Activated T-cell treated with anti-CD3 and anti-CD28 coated beads, Interleukin-2, amount 50 U/mL, for 4 hours (primary cell): ENCODE measurements at regions not wholly inside any gene's neighbourhood (a gene's known extent, or its start where the extent isn't known, plus 50 kb on each side); places are given as distances from the start of the nearest gene placed in this dataset.
A peak's percentile ranks its signal among the peaks of the same experiment; 100 is the strongest.

Experiments
- ATAC-seq, 2 donors: fragments of 200-7000 bp; cut with Tn5 transposase; one replicate each; pipeline ENCODE4 v1.10.0; 2021
- DNase-seq: peaks from one replicate; pipeline ENCODE4 v3.0.0-alpha.2; 2020
- H3K27me3 Mint-ChIP-seq: one replicate; pipeline ENCODE4 v1.8.0; 2021; ENCODE audit warnings: low read depth, mixed read lengths
- H3K36me3 Mint-ChIP-seq: one replicate; pipeline ENCODE4 v1.8.0; 2022; ENCODE audit warnings: mixed read lengths; ENCODE audit not compliant: insufficient read depth
- H3K4me1 Mint-ChIP-seq: one replicate; pipeline ENCODE4 v1.8.0; 2021; ENCODE audit warnings: low read depth, mixed read lengths
- H3K4me3 Mint-ChIP-seq: one replicate; pipeline ENCODE4 v1.8.0; 2021; ENCODE audit warnings: mild to moderate bottlenecking, moderate library complexity, mixed read lengths
- H3K9me3 Mint-ChIP-seq: one replicate; pipeline ENCODE4 v1.8.0; 2021; ENCODE audit warnings: mixed read lengths

DNA sequence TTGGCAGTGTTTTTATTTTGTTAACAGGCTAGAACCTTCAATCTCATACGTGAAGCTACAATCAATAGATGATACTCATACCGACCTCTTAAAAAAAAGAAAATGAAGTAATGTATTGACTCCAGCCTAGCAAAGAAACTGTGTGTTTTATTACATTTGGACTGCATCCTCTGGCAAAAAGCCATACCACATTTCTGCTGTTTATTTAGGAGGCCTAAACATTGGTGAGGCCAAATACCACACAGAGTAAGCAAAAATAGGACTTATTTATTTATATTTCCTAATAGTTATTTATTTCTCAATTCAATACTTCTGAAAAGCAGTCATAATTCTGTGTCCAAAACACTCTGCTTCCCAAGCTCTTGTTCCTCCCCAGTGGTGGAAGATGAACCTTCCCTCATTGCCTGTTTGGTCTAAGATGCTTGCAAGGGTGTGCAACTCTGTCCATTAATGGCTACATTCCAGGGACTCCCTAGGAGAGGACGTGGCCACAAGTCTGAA lies 398.8 kb upstream of the KLF6 start:
- ATAC-seq, result no peak
- DNase-seq, result no peak
- H3K4me1 Mint-ChIP-seq, result peaks cover 13% of the 10 kb centered on the region
- H3K4me3 Mint-ChIP-seq, result no peak overlapping the region
- no peaks in the 10 kb centered on the region for H3K36me3 Mint-ChIP-seq
- H3K9me3 Mint-ChIP-seq, result no peaks in the 10 kb centered on the region
- no peaks in the 10 kb centered on the region for H3K27me3 Mint-ChIP-seq

DNA sequence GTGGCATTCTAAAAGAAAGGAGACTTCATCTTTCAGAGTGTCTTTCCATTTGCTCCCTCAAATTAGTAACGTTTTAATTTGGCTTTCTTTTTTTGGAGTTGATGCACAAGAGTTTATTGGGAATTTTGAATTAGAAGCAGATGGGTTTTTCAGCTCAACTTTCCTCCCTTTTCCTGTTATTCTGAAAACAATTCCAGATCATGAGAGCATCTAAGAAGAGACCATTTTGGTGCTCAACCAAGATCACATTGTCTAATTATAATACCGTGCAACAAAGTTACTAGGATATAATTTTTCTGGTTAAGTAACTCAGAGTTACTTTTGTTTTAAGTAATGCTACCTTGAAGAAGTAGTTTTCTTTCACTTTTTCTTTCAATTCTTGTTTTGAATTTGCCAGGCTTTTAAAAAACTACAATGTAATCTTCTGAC lies 396.6 kb upstream of the KLF6 start:
- peak; percentile 56 to 60 for ATAC-seq
- Mint-ChIP-seq H3K4me1 (peaks cover 13% of the 10 kb centered on the region), H3K36me3 (no peaks in the 10 kb centered on the region), H3K4me3 (no peak overlapping the region), H3K27me3 (no peaks in the 10 kb centered on the region), H3K9me3 (no peaks in the 10 kb centered on the region)
- no peak for DNase-seq

DNA sequence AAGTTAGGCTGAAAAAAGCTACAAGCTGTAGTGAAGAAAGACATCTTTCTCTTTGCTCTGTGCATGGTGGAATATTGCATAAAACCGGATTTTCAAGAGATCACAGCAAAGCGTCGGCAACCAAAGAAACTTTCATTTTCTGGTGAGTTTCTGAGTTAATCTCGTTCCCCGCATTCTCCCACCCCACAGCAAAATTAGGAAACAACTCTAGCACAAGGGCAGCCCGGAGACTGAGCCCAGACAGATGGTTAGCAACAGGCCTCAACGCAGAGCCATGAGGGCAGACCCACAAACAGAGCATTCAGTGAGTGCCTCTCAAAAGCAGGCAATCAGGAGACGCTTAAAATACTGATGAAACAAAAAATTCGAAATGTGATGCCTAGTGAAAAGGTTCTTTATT lies 396.1 kb upstream of the KLF6 start:
- Mint-ChIP-seq H3K27me3 (no peaks in the 10 kb centered on the region), H3K9me3 (no peaks in the 10 kb centered on the region), H3K4me3 (no peak overlapping the region), H3K4me1 (peaks cover 13% of the 10 kb centered on the region), H3K36me3 (no peaks in the 10 kb centered on the region)
- DNase-seq (no peak), ATAC-seq (no peak)

DNA sequence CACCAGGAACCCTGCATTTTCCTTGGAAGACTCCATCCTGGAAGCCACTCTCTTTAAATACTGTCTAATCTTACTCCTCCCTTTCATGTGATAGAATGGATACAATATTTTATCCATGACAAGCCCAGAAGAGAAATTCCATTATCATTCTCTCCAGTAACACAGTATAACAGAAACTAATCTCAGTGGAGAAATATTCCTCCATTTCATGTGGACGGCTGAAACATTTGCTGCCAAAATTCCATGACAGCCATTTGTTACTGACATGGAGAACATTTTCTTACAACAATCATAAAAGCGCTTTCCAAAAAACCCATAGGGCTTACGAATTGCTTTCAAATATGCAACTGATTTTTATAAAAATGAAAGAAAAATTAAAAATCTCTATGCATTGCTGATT lies 392.8 kb upstream of the KLF6 start:
- Mint-ChIP-seq H3K27me3 (no peaks in the 10 kb centered on the region), H3K4me3 (no peak overlapping the region), H3K36me3 (no peaks in the 10 kb centered on the region), H3K4me1 (peaks cover 15% of the 10 kb centered on the region), H3K9me3 (no peaks in the 10 kb centered on the region)
- no peak for ATAC-seq
- no peak for DNase-seq

- DNase-seq, result no peak
- no peak for ATAC-seq
- H3K27me3 Mint-ChIP-seq, result no peaks in the 10 kb centered on the region
- peaks cover 10% of the 10 kb centered on the region for H3K4me1 Mint-ChIP-seq
- no peaks in the 10 kb centered on the region for H3K36me3 Mint-ChIP-seq
- no peak overlapping the region for H3K4me3 Mint-ChIP-seq
- peaks cover 5% of the 10 kb centered on the region for H3K9me3 Mint-ChIP-seq
These were observed 391.7 kb upstream of the KLF6 start for GRCh38 chr10:4176500-4177281.

DNA sequence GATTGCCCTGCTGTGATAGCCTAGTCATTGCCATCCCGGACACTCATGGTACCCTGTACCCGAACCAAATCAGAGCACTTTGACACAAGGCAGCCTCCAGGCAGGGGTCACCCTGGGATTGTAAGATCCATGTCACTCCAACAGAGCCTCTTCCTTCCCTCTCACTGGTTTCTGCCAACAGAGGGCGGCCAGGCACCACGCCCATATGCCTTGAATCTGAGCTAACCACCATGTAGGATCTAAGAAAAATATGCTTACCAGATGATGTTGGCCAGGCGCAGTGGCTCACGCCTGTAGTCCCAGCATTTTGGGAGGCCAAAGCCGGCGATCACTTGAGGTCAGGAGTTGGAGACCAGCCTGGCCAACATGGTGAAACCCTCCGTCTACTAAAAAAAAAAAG lies 389.2 kb upstream of the KLF6 start:
- no peak for DNase-seq
- no peaks in the 10 kb centered on the region for H3K27me3 Mint-ChIP-seq
- peaks cover 2% of the 10 kb centered on the region for H3K4me1 Mint-ChIP-seq
- H3K36me3 Mint-ChIP-seq, result no peaks in the 10 kb centered on the region
- H3K9me3 Mint-ChIP-seq, result peaks cover 5% of the 10 kb centered on the region
- H3K4me3 Mint-ChIP-seq, result no peak overlapping the region
- ATAC-seq, result no peak

- Mint-ChIP-seq H3K4me3 (no peak overlapping the region), H3K4me1 (peaks cover under 1% of the 10 kb centered on the region), H3K36me3 (no peaks in the 10 kb centered on the region), H3K9me3 (peaks cover 5% of the 10 kb centered on the region), H3K27me3 (no peaks in the 10 kb centered on the region)
- no peak for ATAC-seq
- no peak for DNase-seq
These were observed 385.8 kb upstream of the KLF6 start for GRCh38 chr10:4170633-4171314.

- Mint-ChIP-seq H3K9me3 (peaks cover 5% of the 10 kb centered on the region), H3K27me3 (no peaks in the 10 kb centered on the region), H3K4me3 (no peak overlapping the region), H3K36me3 (no peaks in the 10 kb centered on the region), H3K4me1 (no peaks in the 10 kb centered on the region)
- no peak for DNase-seq
- no peak for ATAC-seq
These were observed 385.2 kb upstream of the KLF6 start for GRCh38 chr10:4170181-4170580.

DNA sequence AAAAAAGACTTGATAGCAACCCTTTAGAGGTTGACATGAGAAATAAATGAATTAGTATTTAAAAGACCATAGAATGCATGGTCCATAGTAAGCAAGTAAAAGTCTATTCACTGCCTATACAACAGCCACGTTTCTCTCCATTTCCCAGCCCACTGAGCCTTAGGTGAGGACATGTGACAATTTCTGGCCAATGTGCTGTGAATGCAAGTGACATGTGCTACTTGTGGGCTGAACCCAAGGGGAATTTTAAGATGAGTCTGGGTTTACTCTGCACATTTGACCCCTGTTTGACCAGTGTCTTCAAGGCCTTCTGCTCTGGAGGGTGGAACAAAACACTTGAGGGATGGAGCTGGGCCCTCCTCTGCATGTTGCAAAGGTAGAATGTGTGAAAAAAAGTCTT lies 384.4 kb upstream of the KLF6 start:
- ATAC-seq, result no peak
- H3K4me3 Mint-ChIP-seq, result no peak overlapping the region
- H3K9me3 Mint-ChIP-seq, result peaks cover 5% of the 10 kb centered on the region
- DNase-seq, result no peak
- no peaks in the 10 kb centered on the region for H3K4me1 Mint-ChIP-seq
- H3K36me3 Mint-ChIP-seq, result no peaks in the 10 kb centered on the region
- H3K27me3 Mint-ChIP-seq, result no peaks in the 10 kb centered on the region

GRCh38 chr10:4167216-4167615 lies 382.2 kb upstream of the KLF6 start:
- Mint-ChIP-seq H3K9me3 (peaks cover 4% of the 10 kb centered on the region), H3K36me3 (no peaks in the 10 kb centered on the region), H3K4me3 (no peak overlapping the region), H3K4me1 (no peaks in the 10 kb centered on the region), H3K27me3 (no peaks in the 10 kb centered on the region)
- ATAC-seq (no peak), DNase-seq (no peak)

DNA sequence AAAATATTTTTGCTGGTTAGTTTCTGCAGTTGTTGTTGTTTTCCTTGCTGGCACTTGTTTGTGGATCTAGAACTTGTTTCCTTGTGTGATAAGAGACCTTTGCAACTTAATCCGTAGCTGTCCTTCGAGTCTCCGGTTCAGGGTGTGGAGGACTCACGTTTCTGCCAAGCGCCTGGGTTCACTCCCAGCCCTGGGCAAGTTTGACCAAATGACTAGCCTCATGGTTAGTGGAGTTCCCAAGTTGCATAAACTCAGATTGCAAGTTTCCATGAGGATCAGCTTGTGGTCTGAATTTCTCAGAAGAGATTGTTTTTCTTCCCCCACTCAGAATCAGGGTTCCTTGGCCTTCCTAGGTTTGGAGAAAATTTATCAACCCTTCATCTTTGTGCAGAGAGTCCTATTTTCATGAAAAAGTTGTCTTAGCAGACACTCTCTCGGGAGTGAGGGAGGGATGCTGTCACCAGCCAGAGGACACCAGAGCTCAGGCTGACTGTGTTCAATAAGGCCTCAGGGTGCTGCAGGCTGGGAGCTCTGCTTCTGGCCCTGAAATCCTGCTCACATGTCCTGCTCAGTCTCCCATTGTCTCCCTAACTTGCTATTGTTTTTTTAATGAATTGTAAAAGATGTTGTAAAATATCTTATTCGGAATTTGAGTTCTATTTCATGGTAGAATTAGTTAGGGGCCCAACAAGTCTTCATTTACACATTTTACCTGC lies 377.7 kb upstream of the KLF6 start:
- Mint-ChIP-seq H3K36me3 (no peaks in the 10 kb centered on the region), H3K4me3 (no peak overlapping the region), H3K4me1 (peaks cover 3% of the 10 kb centered on the region), H3K9me3 (no peaks in the 10 kb centered on the region), H3K27me3 (no peaks in the 10 kb centered on the region)
- ATAC-seq (no peak), DNase-seq (no peak)

DNA sequence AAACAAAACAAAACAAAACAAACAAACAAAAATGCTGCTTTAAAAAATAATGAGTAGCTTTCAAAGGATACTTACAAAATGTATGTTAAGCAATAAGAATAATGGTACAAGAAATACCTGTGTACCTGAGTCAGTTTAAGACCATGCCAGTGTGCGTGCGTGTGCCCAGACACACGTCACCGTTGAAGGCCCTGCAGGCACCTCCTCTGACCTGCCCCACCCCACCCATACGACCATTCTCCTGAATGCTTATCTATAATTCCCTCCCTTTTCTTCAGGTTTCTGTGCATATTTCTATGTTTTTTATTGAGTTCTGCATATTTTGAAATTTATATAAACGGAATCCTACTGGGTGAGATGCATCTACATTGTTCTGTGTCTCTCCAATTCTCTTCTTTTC lies 374.2 kb upstream of the KLF6 start:
- no peak overlapping the region for H3K4me3 Mint-ChIP-seq
- H3K9me3 Mint-ChIP-seq, result no peaks in the 10 kb centered on the region
- H3K27me3 Mint-ChIP-seq, result no peaks in the 10 kb centered on the region
- no peak for DNase-seq
- no peaks in the 10 kb centered on the region for H3K36me3 Mint-ChIP-seq
- peaks cover 14% of the 10 kb centered on the region for H3K4me1 Mint-ChIP-seq
- no peak for ATAC-seq

GRCh38 chr10:4154191-4154715 lies 369.2 kb upstream of the KLF6 start:
- ATAC-seq (peak in 1 of 2 donors; percentile 38), DNase-seq (no peak)
- no peaks in the 10 kb centered on the region for H3K36me3 Mint-ChIP-seq
- no peaks in the 10 kb centered on the region for H3K9me3 Mint-ChIP-seq
- no peak overlapping the region for H3K4me3 Mint-ChIP-seq
- peaks cover 16% of the 10 kb centered on the region for H3K4me1 Mint-ChIP-seq
- no peaks in the 10 kb centered on the region for H3K27me3 Mint-ChIP-seq

GRCh38 chr10:4151466-4151865 lies 366.5 kb upstream of the KLF6 start:
- H3K4me1 Mint-ChIP-seq, result peaks cover 16% of the 10 kb centered on the region
- ATAC-seq (no peak), DNase-seq (no peak)
- no peak overlapping the region for H3K4me3 Mint-ChIP-seq
- no peaks in the 10 kb centered on the region for H3K36me3 Mint-ChIP-seq
- no peaks in the 10 kb centered on the region for H3K9me3 Mint-ChIP-seq
- no peaks in the 10 kb centered on the region for H3K27me3 Mint-ChIP-seq
